ENCODE measurements at regions not wholly inside any gene's neighbourhood (a gene's known extent, or its start where the extent isn't known, plus 50 kb on each side); places are given as distances from the start of the nearest gene placed in this dataset.
A peak's percentile ranks its signal among the peaks of the same experiment; 100 is the strongest.
"Not testable (repeated sequence)": the region's sequence is repeated elsewhere in the genome, so short reads cannot be mapped to it uniquely, and the experiment has no call there.

- DNase-seq (ENCODE audit: low read depth), result no peak
- TF ChIP-seq, protein P1, sequence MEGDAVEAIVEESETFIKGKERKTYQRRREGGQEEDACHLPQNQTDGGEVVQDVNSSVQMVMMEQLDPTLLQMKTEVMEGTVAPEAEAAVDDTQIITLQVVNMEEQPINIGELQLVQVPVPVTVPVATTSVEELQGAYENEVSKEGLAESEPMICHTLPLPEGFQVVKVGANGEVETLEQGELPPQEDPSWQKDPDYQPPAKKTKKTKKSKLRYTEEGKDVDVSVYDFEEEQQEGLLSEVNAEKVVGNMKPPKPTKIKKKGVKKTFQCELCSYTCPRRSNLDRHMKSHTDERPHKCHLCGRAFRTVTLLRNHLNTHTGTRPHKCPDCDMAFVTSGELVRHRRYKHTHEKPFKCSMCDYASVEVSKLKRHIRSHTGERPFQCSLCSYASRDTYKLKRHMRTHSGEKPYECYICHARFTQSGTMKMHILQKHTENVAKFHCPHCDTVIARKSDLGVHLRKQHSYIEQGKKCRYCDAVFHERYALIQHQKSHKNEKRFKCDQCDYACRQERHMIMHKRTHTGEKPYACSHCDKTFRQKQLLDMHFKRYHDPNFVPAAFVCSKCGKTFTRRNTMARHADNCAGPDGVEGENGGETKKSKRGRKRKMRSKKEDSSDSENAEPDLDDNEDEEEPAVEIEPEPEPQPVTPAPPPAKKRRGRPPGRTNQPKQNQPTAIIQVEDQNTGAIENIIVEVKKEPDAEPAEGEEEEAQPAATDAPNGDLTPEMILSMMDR (conservative IDR thresholded peaks at IDR 0.05; ENCODE audit: low read depth, low read length), result no peak
- no peak overlapping the region for H3K4me3 ChIP-seq (ENCODE audit: low read length)
Measured at GRCh38 chr3:22007368-22007767, 256.4 kb upstream of the ZNF385D start.

DNA sequence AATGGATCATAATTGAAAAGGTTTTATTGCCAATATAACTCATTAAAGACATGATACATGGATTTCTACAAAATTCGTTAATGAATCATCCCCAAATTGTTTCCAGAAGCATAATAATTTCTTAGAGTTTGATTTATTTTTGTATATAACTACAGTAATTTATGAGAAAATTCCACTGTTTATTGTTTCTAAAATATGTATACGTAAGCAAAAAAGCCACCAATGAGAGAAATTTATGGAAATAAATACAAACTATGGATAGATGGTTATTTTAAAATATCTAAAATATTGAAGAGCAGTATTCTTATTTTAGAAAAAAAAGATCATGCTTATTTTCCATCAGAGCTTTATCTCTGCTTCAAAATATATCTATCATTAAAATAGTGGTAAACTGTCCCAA is 260.0 kb upstream of the ZNF385D start:
- no peak for DNase-seq (ENCODE audit: low read depth)
- TF ChIP-seq, protein P1 (conservative IDR thresholded peaks at IDR 0.05; ENCODE audit: low read depth, low read length), result no peak

DNA sequence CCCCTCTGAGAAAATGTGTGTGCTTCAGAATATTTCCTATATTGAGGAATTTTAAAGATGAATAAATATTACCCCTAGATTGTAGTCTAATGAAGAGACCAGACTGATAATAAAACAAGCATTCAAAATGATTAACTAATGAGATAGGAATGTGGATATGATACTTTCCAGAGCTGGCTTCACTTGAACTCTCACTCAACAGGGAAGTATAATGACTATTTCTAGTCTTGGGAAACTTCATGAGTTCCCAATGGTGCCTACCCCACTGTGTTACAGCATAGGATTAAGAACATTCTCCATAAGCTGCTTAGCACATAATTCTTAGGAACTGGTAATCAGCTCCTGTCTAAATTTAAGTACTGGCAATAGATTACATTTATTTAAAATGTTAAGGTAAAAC is 261.5 kb upstream of the ZNF385D start:
- TF ChIP-seq, protein P1 (conservative IDR thresholded peaks at IDR 0.05; ENCODE audit: low read depth, low read length), result no peak
- H3K4me3 ChIP-seq (ENCODE audit: low read length), result no peak overlapping the region
- DNase-seq (ENCODE audit: low read depth), result peak; percentile 98

More for the DNA sequence above, 260.0 kb upstream of the ZNF385D start:
- H3K4me3 ChIP-seq (ENCODE audit: low read length), result no peak overlapping the region

GRCh38 chr3:22013641-22014040 is 262.6 kb upstream of the ZNF385D start:
- H3K4me3 ChIP-seq (ENCODE audit: low read length), result no peak overlapping the region
- peak; percentile 71 for DNase-seq (ENCODE audit: low read depth)

GRCh38 chr3:22016197-22016596 is 265.2 kb upstream of the ZNF385D start:
- no peak overlapping the region for H3K4me3 ChIP-seq (ENCODE audit: low read length)
- DNase-seq (ENCODE audit: low read depth), result no peak
- TF ChIP-seq, protein P1 (conservative IDR thresholded peaks at IDR 0.05; ENCODE audit: low read depth, low read length), result no peak

More at GRCh38 chr3:22013641-22014040, 262.6 kb upstream of the ZNF385D start:
- TF ChIP-seq, protein P1 (conservative IDR thresholded peaks at IDR 0.05; ENCODE audit: low read depth, low read length), result no peak

- DNase-seq (ENCODE audit: low read depth); H3K4me3 ChIP-seq (ENCODE audit: low read length): not testable (repeated sequence)
Measured at GRCh38 chr3:22024638-22025037, 273.6 kb upstream of the ZNF385D start.

GRCh38 chr3:22029480-22029879 is 278.5 kb upstream of the ZNF385D start:
- TF ChIP-seq, protein P1 (conservative IDR thresholded peaks at IDR 0.05; ENCODE audit: low read depth, low read length), result no peak
- no peak overlapping the region for H3K4me3 ChIP-seq (ENCODE audit: low read length)

DNA sequence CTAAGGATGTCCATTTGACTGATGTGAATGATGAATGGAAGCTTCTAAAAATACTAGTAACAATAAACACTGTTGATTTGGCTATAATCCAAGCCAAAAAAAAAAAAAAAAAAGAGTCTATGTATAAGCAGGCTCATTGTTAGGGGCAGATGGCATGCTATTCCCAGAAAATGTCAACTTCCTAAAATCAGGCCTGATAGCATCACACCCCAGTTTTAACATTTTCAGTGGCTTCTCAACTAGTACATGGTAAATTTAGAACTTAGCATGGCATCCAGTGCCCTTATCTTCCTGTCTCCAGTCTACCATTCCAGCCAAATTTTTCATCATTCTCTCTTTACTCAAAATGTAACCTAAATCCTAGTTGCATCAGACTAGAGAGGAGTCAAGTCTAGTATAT is 288.2 kb upstream of the ZNF385D start:
- H3K4me3 ChIP-seq (ENCODE audit: low read length), result no peak overlapping the region
- DNase-seq (ENCODE audit: low read depth), result no peak
- TF ChIP-seq, protein P1 (conservative IDR thresholded peaks at IDR 0.05; ENCODE audit: low read depth, low read length), result no peak

More at GRCh38 chr3:22029480-22029879, 278.5 kb upstream of the ZNF385D start:
- DNase-seq (ENCODE audit: low read depth), result no peak
